Right forelimb (tissue), 1 donor: ENCODE measurements at regions not wholly inside any gene's neighbourhood (a gene's known extent, or its start where the extent isn't known, plus 50 kb on each side); places are given as distances from the start of the nearest gene placed in this dataset.

Experiments
- DNase-seq: peaks from one replicate; pipeline ENCODE4 v3.0.0-alpha.2; 2018

GRCh38 chr2:65666156-65666725 is 233.8 kb upstream of the SPRED2 start:
- no peak for DNase-seq

GRCh38 chr2:65664931-65665330 is 232.5 kb upstream of the SPRED2 start:
- DNase-seq, result no peak

GRCh38 chr2:65663831-65664407 is 231.5 kb upstream of the SPRED2 start:
- no peak for DNase-seq

- DNase-seq, result no peak
Measured at GRCh38 chr2:65662654-65663432, 230.4 kb upstream of the SPRED2 start.

- no peak for DNase-seq
Measured at GRCh38 chr2:65661980-65662653, 229.7 kb upstream of the SPRED2 start.

- DNase-seq, result no peak
Measured at GRCh38 chr2:65660340-65660739, 227.9 kb upstream of the SPRED2 start.

GRCh38 chr2:65658881-65659280 is 226.5 kb upstream of the SPRED2 start:
- DNase-seq, result no peak

GRCh38 chr2:65658266-65658665 is 225.9 kb upstream of the SPRED2 start:
- DNase-seq, result no peak

- no peak for DNase-seq
Measured at GRCh38 chr2:65656160-65656718, 223.8 kb upstream of the SPRED2 start.

GRCh38 chr2:65655000-65655399 is 222.6 kb upstream of the SPRED2 start:
- DNase-seq, result no peak

GRCh38 chr2:65654496-65654895 is 222.1 kb upstream of the SPRED2 start:
- DNase-seq, result no peak

GRCh38 chr2:65652066-65652465 is 219.7 kb upstream of the SPRED2 start:
- DNase-seq, result no peak

- DNase-seq, result no peak
Measured at GRCh38 chr2:65649811-65650589, 217.6 kb upstream of the SPRED2 start.

- no peak for DNase-seq
Measured at GRCh38 chr2:65647249-65647842, 214.9 kb upstream of the SPRED2 start.

- DNase-seq, result no peak
Measured at GRCh38 chr2:65640793-65641103, 208.3 kb upstream of the SPRED2 start.

GRCh38 chr2:65639156-65639864 is 206.9 kb upstream of the SPRED2 start:
- no peak for DNase-seq

GRCh38 chr2:65638443-65638842 is 206.0 kb upstream of the SPRED2 start:
- no peak for DNase-seq

GRCh38 chr2:65636813-65637483 is 204.5 kb upstream of the SPRED2 start:
- no peak for DNase-seq

- DNase-seq, result no peak
Measured at GRCh38 chr2:65636024-65636423, 203.6 kb upstream of the SPRED2 start.

- no peak for DNase-seq
Measured at GRCh38 chr2:65634304-65634703, 201.9 kb upstream of the SPRED2 start.

- DNase-seq, result no peak
Measured at GRCh38 chr2:65630643-65631042, 198.2 kb upstream of the SPRED2 start.
